Liver (tissue), 2 donors: ENCODE measurements at regions not wholly inside any gene's neighbourhood (a gene's known extent, or its start where the extent isn't known, plus 50 kb on each side); places are given as distances from the start of the nearest gene placed in this dataset.

Experiments used
- FOXA1 ChIP-seq: IDR thresholded peaks from 2 replicates; pipeline ENCODE4 v1.6.1; 2016; ENCODE audit warnings: antibody characterized with exemption
- TF ChIP-seq, protein P1 (sequence below): fragments of 150-350 bp; IDR thresholded peaks from 2 replicates; pipeline ENCODE4 v1.5.1; 2017; ENCODE audit warnings: improper control_type of control experiment, low read depth, low read length; ENCODE audit not compliant: missing input control
- donor health status: healthy.

DNA sequence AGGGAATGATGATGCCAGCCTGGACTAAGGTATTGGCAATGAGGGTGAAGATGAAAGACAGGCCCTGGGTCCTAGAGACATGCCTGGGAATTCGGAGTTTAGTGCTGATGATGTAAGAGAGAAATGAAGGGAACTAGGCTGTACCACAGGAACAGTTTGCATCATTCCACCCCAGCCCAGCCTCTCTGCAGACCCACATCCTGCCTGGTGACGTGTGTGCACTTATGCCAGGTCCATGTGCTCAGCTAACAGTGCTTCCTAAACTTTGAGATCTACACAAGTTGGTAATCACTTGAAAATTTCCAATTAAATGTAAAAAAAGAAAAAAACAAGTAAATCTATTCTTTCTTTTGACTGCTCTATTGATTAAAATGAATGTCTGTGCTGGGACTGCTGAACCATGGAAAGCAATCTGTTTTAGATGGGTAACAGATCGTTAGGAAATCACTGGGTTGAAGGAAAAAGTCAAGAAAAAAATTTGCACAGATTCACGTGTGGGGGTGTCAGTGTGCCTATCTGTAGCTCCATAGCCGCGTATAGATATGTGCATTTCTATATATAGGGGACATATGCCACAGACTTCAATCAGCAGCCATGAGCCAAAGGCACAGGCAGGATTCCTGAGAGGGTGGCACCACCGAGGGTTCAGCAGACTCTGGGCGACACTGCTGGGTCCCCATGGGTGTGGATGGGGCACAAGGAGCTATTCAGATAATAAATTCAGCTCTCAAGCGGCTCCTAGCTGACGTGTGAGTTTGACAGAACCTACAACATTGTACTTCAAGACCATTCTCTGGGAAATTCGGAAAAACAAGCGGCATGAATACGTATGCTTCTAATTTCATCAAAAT lies 131.1 kb upstream of the OPCML start:
- TF ChIP-seq, protein P1, sequence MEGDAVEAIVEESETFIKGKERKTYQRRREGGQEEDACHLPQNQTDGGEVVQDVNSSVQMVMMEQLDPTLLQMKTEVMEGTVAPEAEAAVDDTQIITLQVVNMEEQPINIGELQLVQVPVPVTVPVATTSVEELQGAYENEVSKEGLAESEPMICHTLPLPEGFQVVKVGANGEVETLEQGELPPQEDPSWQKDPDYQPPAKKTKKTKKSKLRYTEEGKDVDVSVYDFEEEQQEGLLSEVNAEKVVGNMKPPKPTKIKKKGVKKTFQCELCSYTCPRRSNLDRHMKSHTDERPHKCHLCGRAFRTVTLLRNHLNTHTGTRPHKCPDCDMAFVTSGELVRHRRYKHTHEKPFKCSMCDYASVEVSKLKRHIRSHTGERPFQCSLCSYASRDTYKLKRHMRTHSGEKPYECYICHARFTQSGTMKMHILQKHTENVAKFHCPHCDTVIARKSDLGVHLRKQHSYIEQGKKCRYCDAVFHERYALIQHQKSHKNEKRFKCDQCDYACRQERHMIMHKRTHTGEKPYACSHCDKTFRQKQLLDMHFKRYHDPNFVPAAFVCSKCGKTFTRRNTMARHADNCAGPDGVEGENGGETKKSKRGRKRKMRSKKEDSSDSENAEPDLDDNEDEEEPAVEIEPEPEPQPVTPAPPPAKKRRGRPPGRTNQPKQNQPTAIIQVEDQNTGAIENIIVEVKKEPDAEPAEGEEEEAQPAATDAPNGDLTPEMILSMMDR: no peak
- TF ChIP-seq FOXA1: no peak
